ENCODE measurements at regions not wholly inside any gene's neighbourhood (a gene's known extent, or its start where the extent isn't known, plus 50 kb on each side); places are given as distances from the start of the nearest gene placed in this dataset.
"Not testable (repeated sequence)": the region's sequence is repeated elsewhere in the genome, so short reads cannot be mapped to it uniquely, and the experiment has no call there.

DNA sequence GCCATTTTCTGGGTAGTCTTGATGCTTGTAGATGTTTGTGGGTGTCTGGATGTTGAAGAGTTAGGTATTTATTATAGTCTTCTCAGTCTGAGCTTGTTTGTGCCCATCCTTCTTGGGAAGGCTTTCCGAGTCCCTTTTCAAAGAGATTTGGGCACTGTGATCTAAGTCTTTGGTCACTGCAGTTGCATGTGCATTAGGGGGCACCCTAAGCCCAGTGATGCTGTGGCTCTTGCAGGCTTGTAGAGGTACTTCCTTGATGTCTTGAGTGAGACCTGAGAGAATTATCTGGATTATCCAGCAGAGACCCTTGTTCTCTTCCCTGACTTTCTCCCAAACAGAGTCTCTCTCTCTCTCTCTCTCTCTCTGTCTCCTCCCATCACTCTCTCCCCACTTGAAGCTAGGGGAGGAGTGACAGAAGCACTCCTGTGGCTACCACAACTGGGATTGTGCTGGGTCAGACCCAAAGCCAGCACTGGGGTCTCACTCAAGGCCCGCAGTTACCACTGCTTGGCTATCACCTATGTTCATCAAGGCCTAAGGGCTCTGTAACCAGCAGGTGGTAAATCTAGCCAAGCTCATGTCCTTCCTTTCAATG is 68.5 kb downstream of the TMCO5A start:
- DNase-seq: no peak

DNA sequence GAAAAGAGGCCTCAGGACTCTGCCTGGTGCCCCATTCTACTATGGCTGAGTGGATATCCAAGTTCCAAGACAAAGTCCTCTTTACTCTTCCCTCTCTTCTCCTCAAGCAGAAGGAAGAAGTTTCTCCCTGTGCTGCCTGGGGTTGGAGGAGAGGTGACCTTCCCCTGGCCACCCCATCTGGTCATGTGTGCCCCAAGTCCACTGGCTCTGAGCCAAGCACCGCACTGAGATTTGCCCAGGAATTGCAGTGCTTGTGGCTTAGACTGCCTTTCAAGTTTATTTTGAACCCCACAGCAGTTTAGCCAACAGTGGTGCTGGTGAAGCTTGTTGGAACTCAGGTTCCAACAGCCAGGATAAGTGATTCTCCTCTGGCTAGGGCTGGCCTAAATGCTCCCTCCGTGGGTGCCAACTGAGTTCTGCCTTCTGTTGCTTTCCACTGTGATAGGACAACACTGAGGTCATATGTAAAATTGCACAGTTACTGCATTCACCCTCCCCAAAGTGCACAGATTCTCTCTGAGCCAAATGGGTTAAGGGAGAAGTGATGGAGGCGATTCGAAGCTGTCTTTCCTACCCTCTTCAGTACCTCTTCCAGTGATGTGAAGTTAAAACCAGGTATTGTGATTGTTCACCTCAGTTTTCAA is 69.9 kb downstream of the TMCO5A start:
- no peak for DNase-seq

DNA sequence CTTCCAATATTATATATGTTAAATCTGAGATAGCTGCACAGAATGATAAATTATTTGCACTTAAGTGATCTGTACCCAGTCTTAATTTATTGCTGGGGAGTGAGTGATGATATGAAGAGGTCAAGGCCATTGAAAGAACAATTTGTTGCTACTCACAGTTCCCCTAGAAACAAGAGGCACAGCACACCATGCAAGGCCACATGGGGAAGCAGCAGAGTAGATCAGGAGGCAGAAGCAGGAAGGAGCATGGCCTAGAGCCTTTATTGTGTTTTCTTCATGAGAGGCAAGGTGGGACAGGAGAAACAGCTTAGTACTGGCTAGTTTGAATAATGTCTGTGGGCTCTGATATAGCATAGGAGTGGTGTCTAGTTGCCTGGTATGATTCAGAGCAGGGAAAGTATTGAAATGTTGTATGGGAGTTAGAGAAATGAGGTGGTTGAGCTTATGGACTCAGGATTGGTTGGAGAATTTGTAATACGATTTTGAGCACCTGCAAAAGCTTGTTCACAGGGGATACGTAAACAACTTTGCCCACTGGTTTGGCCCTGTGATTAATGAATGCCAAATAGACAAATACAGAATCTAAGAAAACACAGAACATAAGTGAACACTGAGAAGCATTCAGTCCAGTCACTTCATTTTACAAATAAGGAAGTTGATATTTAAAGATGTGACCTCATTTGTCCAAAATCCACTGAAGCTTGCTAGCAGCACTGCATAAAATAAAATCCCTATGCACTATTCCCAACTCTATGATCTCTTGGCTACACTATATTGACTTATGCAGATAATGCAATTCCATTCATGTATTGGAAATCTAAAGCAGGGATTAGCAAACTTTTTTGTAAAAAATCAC is 71.7 kb downstream of the TMCO5A start:
- no peak for DNase-seq

DNA sequence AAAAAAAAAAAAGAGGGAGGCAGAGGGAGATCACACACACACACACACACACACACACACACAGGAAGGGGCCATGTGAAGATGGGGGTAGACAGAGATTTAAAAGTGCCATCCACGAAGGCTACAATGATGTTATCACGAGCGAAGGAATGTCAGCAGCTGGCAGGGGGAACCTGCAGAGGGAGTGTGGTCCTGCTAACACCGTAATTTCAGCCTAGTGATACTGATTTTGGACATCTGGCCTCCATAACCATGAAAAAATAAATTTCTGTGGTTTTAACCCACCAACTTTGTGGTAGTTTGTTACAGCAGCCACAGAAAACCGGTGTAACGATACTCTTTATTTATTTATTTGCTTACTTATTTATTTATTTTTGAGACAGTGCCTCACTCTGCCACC is 76.0 kb downstream of the TMCO5A start:
- no peak for DNase-seq

DNA sequence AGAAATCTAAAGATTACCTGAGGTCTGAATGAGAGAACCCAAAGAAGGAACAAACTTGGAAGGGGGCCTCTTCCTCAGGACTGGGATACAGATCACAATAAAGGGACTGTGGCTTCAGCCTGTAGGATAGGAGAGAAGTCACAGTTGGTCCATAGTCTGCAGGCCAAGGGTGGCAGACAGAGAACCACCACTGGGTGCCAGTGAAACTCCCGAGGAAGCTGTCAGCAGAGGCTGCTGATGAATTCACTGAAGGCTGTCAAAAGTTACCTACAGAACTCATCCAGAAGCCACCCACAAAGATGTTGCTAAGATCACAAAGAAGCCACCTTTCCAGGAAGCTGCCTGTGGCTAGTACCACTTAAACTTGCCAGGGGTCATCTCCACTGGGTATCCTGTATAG is 78.5 kb downstream of the TMCO5A start:
- no peak for DNase-seq

GRCh38 chr15:38017721-38018120 is 83.3 kb downstream of the TMCO5A start:
- DNase-seq: no peak

DNA sequence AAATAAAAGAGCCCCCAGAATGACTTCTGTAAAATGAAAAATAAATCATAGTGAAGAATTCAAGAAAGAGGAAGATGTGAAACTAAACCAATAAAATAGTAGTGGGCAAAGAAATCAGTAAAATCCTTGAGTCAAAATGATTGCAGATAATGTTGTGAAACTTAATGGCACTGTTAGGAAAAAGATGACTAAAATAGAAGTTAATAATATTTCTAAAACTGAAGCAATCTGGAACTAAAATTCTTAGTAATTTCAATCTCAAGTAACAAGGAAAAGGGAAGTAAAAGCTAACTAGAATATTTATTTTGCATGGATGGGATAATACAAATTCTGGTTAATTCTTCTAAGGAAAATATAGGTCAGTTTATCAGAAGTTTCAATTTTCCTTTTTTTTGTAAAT is 84.6 kb downstream of the TMCO5A start:
- DNase-seq: no peak

GRCh38 chr15:38021259-38021658 is 86.8 kb downstream of the TMCO5A start:
- no peak for DNase-seq

GRCh38 chr15:38024293-38025091 is 90.1 kb downstream of the TMCO5A start:
- no peak for DNase-seq

DNA sequence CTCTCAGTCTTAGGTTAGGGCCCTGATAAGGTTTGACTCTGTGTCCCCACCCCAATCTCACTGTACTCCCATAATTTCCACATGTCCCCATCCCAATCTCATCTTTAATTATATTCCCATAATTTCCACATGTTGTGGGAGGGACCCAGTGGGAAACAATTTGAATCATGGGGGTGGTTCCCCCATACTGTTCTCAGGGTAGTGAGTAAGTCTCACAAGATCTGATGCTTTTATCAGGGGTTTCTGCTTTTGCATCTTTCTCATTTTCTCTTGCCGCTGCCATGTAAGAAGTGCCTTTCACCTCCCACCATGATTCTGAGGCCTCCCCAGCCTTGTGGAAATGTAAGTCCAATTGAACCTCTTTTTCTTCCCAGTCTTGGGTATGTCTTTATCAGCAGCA is 91.2 kb downstream of the TMCO5A start:
- not testable (repeated sequence) for DNase-seq

GRCh38 chr15:38028869-38029268 is 94.4 kb downstream of the TMCO5A start:
- no peak for DNase-seq

DNA sequence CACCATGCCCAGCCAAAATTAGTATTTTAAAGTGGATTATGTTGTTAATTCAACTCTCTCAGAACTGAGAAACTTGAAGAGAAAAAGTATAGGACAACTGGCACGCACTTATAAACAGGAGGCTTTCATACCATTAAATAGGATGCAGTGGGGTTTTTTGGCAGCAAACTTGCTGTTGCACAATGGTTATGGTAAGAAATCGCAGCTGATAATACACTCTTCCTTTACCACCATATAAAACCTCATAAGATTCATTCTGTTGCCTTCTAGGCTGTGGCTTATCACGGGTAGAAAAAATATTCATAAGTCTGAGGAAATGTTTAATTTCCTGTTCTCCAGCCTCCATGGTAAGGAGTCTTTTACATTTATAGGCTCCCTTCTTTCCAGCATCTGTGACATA is 95.3 kb downstream of the TMCO5A start:
- DNase-seq: no peak

DNA sequence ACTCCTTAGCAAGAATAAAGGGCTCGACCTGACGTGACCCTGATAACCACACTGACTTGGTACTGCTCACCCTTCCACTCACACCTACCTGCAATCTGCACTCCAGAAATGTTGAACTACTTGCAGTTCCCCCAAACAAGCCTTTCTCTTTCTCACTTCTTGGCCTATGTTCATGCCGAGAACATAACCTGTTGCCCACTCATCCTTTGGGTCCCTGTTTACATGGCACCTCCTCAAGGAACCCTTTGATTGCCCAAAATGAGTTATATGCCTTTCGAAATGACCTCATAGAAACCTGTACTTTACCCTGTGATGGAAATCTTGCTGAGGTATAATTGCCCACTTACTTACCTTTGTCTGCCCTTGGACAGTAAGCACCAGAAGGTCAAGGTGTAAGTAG is 96.2 kb downstream of the TMCO5A start:
- no peak for DNase-seq

DNA sequence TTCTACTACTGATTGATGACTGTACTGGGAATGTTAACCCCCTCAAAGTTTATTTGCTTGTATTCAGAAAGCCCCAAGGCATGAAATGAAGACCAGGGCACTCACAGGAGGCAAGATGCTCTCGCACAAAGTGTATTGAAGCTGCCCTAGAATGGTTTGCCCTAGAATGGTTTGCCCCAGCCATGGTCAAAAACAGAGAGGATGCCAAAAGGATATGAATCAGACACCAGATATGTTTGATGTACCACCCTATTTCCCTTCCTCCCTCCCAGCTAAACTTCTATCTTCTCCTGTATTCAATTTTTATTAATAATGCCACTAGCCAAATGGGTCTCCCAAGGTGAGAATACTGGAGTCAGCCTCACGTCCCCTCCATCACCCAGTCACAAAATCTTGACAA is 101.3 kb downstream of the TMCO5A start:
- DNase-seq: no peak

- no peak for DNase-seq
These were observed 102.4 kb downstream of the TMCO5A start for GRCh38 chr15:38036790-38037338.

DNA sequence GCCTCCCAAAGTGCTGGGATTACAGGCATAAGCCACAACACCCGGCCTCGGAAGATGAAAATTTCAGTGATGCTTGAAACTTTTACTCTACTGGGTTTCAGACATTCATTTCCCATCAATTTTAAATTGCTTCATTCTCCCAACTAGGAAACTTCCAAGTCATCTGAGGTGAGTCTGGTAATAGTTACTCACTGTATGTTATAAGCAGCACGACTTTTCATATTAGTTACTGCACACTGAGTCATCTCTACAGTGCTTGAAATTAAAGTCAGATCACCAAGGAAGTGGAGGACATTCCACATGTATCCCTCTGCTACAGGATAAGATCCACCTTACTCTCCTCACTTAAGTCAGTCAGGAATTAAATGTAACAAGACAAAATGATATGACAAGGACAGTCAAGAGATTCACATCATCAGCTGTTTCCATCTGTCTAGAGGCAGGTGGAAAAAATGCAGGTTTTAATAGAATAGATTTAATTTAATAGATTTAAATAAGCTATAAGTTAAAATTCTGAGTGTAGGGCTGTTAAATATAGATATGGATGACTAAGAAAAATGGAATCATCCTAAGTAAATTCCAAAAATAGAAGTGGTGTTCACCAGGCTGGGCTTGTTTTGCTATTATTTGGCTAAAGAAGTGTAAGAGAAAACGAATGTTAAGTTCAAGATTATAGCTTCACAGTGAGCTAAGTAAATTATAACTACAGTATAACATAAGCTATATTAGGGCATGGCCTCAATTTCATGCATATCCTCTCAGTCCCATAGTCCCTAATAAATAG is 104.4 kb downstream of the TMCO5A start:
- DNase-seq: peak in 1 of 2 experiments; percentile 1

- DNase-seq: no peak
These were observed 106.2 kb downstream of the TMCO5A start for GRCh38 chr15:38040615-38041014.

DNA sequence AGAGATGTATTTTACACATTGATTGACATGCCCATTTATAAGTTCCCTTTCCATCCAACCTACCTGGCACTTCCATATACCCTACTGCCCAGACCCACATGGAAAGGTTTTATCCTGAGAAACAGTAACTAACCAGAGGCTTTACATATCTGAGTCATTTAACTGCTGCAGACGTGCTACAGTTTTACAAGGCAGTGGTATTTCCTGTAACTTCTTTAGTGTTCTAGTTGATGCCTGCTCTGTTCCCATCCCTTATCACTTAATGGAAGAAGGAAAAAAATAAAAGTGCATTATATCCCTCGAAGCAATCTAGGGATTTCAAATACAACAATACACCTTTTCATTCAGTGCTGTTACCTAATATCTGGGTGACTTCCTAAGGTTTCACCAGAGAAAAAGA is 107.1 kb downstream of the TMCO5A start:
- peak in 1 of 2 experiments; percentile 3 for DNase-seq

DNA sequence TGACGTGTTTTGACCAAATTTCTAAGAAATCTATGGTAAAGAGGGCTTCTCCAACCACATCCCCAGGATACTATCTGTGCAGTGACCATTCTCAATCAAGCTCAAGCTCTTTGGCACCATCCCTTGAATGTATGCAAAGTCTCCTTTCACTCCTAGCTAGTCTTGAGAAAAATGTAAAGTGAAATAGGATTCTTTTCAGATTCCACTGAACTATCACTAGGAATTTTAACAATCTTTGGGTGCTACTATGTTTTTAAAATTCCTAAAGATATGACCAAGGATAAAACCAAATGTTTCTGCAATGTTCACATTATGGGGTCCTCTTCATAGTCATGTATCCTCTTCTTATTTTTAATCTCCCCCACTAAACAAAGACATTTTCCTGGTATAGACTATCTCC is 107.8 kb downstream of the TMCO5A start:
- DNase-seq: no peak

- DNase-seq: no peak
These were observed 108.4 kb downstream of the TMCO5A start for GRCh38 chr15:38042707-38043445.

All from SW 1271 (cell line).